NAMALWA (cell line): ENCODE measurements at regions not wholly inside any gene's neighbourhood (a gene's known extent, or its start where the extent isn't known, plus 50 kb on each side); places are given as distances from the start of the nearest gene placed in this dataset.
A peak's percentile ranks its signal among the peaks of the same experiment; 100 is the strongest.

Source experiments
- DNase-seq: peaks from one replicate; pipeline ENCODE4 v3.0.0-alpha.2; 2015; ENCODE audit warnings: low spot score

DNA sequence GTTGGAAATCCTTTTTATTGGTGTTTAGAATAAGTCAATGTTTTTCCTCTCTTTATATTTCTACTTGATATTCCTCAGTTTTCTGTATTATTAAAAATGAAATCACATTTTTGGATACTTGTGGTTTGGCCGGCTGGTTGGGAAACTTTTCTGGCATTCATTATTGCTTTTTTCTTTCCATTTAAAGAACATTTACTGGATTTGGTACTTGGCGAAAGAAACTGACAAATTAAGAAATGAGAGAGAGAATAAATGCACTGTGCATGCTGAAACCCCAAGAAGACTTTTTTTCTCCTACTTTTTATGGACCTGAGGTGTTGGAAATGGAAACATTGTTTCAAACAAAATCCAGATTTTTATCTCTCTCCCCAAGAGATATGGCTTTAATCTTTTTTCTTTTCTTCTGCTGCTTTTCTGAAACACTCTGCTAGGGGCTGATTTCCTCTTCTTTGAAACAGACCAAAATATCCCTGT lies 128.4 kb downstream of the SNX18 start:
- DNase-seq = no peak

DNA sequence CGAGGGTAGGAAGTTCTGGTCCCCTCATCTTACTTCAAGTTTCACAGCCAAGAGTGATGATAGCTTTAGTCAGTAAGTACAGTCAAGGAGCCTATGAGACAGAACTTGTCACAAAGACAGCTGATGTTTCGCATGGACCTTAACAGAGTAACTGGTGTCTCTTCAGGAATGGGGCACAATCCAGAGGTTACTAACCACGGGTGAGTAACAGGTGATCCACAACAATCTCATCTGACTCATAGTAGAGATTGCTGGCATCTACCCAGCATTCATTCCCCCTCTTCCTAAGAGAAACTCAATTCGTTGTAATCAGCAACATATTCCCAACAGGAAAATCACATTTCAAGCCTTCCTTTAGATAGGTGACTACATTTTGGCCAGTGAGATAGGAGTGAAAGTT lies 126.7 kb downstream of the SNX18 start:
- DNase-seq = no peak

DNA sequence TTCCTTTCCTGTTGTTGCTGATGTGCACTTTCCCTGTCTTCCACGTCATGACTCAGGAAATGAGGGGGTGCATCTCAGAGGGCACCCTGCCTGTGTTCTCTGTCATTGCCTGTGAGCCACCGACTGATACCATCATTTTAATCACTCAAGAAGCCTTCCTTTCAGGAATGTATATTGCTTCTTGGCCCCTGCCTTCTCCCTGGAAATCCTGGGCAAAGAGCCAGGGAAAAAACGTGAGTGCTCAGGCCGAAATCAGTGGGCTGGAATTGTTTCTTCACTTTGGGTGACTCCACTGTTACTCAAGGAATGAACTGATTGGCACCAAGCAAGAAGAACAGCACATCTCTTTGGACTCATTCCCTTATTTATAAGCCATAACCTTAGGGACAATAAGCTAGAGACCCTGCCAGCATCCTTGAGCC lies 126.1 kb downstream of the SNX18 start:
- no peak for DNase-seq

DNA sequence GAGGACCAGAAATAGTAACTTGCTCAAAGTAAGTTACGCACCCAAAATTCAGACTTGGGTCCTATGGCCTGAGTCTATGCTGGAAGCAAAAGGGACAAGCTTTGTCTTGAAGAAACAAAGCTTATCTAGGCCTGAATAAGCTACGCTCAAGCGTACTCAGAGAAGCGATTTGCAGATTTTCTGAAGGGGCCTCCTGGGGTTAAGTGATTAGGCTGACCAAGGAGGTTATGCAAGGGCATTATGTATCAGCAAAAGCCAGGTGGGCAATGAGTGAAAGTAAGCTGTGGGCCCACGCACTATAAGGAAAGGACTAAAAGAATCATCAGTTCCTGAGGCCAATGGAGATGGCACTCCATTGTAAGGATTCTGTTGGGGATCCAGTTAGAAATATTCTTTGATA lies 122.1 kb downstream of the SNX18 start:
- DNase-seq = no peak

DNA sequence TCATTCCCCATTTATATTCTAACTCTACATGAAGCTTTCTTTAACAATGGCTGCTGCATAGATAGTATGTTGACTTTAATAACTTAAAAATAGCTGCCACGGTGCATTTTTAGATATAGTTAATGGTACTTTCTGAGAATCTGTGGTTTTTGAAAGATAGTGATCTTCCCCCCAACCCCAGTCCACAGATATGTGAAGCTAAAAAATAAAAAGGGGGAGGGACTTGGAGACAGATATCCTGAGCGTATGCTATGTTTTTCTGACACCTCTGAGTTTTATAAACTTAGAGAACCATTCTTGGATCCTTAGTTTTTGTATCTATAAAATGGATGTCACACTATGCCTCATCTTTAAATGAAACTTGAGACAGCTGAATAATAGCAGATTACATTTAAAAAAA lies 120.5 kb downstream of the SNX18 start:
- no peak for DNase-seq

DNA sequence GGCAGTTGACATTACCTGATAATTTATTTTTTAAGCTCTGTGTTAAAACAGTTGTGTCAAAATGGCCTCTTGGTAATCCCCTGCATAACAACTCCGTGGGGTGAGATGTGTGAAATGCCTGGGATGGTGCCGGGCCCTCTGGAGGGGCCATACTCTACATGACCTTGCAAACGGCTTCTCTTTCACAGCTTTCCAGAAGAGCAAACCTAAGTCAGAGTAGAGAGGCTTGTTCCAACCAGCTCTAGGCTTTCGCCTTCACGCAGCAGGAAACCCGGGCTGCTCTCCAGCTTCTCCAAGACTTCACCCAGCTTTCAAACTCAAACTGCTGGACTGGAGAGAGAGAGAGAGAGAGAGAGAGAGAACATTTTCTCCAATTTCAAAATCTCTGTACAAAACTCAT lies 120.1 kb downstream of the SNX18 start:
- DNase-seq = no peak

DNA sequence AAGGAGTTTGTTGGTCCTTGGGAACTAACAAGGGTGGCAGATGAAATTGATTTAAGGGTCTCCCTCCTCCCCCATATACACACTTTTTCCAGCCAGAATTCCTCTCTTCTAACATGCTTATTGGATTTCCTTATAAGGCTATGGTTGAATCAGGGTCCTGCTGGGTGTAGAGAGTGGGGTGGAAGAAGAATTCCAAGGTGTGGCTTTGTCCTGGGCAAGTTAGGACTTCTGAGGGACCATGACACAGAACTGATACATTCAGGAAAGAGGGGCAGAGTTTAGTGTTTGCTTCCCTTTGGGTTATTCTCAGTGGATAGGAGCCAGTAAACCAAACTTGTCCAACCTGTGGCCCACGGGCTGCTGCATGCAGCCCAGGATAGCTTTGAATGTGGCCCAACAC lies 116.5 kb downstream of the SNX18 start:
- no peak for DNase-seq

DNA sequence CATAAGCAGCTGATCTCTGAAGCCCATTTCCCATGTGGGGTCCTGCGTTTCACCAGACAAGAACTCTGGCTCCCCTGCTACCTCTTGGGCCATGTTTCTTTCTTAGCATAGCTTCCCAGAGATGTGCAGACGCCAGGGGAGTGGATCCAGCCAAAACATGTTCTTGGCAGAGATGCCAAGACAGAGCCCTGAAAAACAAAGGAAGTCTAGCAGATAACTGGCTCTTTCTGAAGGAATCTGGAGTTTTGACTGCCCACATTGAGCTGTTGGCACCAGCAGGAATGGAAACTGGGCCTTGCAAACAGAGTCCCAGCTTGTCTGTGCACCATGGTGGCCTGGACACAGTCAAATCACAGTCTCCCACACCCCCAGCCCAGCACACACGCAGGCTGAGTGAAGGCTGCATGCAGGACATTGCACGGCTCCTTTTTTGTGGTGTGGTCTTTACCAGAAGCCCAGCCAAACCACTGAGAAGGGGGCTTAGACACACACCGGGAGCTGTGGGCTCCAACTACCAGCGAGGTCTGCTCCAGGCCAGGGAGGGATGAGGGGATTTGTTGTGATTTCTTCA lies 114.7 kb downstream of the SNX18 start:
- no peak for DNase-seq

DNA sequence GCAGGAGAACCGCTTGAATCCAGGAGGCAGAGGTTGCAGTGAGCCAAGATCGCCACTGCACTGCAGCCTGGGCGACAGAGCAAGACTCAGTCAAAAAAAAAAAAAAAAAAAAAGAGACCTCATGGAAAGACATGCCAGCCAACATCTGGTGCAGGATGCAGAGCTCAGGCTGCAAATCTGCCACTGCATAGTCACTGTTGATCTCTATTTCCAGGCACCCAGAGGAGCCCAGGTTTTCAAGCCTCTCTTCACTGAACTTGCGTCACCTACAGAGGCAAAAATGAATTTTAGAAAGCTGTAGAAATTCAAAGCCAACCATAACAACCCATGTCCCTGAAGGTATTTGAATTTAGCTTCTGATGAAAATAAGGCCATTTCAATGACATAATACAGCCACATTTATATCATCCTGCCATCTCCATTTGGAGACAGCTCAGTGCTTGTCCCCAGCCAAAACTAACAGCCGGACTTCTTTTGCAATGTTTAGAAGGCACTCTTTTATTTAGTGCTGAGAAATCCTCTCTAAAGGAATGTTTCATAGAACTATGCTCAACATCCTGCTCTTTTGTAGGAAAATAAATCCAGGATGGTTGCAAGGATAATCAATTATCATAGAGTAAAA lies 113.3 kb downstream of the SNX18 start:
- no peak for DNase-seq

DNA sequence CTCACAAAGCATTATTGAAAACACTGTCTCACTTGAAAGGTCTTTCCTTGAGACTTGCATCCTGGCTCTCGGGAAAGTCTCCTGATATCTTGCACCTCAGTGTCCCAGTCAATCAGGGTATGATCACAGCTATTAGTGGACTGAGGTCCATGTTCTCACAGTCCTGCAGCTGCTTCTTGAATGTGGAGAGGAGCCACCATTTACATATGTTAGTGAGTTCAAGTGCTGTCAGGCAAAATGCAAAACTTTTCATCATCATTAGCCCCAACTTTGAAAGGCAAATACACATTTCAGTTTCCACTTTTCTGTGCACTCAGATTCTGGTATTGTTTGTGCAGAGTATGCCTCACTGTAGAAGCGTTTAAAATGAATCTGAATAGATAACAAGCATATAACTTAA lies 111.6 kb downstream of the SNX18 start:
- peak; percentile 24 for DNase-seq

DNA sequence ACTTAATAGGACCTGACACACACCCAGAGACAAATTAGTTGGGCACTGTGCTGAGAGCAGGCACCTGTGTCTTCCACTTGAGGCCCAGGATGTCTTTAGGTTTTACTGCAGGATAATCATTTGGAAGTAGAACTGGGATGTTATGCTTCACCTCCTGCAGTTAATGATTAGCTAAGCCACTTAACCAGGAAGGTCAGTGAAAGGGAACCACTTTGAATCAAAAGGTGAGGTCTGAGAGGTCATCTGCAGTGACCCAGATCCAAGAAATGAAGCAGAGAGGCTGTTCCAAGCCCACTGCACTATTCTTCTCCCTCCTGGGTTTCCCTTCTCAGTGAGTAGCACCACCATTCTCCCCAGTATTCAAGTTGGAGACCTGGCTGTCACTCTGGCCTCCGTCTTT lies 110.5 kb downstream of the SNX18 start:
- no peak for DNase-seq

DNA sequence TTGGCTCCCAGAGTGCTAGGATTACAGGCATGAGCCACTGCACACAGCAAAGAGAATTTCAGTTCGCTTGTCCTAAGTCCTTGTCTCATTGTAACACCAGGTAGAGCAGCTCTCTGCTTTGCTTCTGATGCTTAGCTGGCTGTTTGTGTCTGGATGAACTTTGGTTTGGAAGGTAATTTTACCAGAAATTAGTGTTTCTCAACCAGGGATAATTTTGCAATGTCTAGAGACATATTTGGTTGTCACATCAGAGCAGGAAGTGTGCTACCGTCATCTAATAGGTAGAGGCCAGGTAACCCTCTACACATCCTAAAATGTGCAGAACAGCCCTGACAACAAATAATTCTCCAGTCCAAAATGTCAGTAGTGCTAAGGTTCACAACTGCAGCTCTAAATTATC lies 108.8 kb downstream of the SNX18 start:
- no peak for DNase-seq

DNA sequence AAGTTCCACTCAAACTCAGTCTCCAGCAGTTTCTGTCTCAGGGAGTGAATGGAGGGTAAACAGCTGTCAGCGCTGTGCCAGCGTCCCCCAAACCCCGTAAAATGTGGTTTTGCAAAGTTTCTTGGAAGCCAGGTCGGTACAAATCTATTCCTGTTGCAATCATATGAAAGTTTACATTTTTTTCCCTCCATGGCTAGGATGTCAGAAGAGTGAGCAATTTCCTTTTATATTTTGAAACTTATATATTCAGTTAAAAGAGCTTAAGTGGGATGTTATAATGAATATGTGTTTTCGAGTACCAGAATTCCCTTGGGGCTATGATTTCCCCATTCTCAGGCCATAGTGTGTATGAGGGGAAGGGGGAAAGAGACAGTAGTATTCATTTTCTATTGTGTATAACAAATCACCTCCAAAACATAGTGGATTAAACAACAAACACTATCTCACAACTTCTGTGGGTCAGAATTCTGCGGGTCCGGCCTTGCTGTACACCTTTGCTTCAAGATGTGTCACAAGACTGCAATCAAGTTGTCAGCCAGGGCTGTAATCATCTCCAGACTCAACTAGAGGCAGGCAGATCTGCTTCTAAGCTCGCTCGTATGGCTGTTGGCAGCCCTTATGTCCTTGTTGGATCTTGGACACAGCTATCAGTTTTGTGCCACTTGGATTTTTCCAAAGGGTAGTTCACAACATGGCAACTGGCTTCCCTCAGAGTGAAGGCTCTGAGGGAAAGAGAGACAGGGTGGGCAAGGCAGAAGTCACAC lies 107.4 kb downstream of the SNX18 start:
- no peak for DNase-seq

DNA sequence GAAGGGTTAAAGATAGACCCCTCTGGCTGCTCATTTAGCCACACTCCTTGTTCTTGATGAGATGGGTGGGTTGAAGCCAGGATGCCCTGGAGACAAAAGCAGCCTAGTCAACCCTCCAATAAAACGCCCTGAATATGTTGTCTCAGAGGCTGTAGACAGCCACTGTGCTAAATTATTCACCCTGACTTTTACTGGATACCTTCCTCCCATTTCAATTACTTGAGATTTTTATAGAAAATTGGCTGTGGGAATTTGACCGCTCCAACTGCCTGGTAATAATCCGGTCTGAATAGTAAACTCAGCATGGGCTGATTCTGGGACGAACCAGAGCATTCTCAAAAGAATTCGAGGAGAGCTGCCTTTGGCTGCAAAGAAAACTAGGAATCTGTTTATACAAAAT lies 104.2 kb downstream of the SNX18 start:
- no peak for DNase-seq

DNA sequence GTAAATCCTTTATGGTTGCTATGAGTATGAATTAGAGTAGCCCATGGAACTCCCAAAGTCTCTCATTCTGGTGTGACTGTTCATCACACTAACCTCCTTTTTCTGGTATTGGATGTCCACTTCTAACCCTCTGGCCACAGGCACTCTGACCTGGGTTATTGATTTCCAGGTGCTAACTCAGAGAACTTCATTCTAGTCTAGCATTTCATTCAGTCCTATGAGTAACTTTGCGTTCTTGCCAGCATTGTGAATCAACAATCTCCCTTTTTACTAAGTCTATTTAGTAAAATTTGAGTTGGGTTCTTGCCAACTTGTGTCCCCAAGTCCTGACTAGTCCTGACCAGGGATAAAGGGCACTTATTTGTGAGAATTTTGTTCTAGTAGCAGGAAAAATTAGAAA lies 103.5 kb downstream of the SNX18 start:
- no peak for DNase-seq

DNA sequence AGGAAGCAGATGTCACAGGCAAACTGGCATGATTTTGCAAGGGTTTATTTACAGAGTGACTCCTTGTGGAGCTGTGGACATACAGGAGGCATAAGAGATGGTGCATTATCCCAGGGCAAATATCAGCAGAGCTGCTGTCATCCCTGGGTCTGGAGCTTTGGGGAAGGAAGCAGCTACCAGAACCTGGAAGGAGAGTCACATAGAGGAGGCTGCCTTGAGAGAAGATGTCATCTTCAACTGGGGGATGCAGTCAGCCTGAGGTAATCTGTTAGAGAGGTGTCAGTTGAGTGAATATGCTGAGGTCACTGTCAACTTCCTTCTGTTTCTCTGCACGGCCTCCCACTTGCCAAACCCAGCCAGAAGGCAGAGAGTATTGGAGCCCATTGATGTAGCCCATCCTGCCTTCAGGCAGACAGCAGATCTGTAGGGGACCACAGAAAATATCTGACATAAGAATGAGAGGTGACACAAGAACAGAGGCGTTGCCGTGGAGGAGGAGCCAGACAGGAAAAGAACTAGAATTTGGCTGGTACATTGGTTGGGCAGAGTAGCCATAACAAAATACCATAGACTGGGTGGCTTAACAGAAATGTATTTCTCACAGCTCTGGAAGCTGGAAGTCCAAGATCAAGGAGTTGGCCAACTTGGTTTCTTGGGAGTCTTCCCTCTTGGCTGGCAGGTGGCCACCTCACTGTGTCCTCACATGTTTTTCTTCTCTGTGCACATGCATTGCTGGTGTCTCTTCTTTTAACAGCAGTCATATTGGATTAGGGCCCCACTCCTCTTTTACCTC lies 102.8 kb downstream of the SNX18 start:
- DNase-seq = no peak

DNA sequence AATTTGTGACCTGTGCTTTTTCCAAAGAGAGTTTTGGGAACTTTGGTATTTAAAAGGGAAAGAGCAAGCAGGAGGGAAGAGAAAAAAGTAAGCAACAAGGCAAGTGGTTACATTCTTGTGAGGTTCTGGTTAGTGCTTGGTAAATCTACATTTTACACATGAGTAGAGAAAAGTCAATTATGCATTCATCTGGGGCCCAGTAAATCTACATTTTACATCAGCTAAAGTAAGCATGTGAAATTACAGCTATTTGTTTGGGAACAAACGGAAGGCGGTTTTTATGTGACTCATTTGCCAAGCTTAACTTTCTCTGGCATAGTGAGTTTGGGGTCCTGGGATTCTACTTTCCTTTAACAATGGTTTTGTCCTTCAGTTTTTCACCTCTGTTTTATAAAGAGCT lies 102.2 kb downstream of the SNX18 start:
- no peak for DNase-seq

DNA sequence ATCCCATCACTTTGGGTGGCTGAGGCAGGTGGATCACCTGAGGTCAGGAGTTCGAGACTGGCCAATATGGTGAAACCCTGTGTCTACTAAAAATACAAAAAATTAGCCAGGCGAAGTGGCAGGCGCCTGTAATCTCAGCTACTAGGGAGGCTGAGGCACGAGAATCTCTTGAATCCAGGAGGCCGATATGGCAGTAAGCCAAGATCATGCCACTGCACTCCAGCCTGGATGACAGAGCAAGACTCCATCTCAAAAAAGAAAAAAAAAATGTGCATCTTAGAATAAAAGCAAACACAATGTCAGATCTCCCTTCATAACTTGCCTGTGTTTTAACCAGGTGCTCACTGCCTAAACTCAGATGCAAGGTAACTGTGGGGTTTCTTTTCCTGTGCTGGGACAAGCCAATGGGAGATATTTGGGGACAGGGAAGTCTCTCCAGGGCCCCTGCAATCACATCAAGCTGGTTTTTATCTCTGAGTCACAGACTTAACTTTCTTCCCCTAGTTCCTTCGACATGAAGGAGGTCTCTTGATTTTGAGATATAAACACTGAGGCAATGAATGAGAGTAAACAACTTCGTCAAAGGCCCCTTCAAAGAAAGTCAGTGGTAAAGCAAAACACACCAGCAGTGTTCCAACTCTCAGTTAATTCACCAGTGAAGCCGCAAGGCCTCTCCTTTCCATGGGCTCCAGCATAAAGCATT lies 99.1 kb downstream of the SNX18 start:
- no peak for DNase-seq

DNA sequence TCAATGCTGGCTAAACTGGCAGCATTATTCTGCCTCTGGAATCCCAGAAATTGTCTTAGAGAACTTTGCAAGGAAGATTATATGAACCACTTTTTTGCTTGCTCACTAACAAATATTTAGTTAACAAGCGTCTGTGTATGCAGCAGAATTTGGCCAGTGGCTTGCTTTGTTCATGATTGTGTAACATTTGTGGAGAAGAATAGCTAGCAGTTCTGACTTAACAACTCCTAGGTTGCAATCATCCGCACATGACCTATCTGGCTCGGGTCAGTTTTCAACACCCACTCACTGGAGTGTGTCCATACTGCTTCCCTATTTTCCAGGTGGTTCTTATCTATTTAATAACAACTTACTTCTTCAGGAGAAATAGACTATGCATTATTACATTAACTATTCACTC lies 98.5 kb downstream of the SNX18 start:
- no peak for DNase-seq

DNA sequence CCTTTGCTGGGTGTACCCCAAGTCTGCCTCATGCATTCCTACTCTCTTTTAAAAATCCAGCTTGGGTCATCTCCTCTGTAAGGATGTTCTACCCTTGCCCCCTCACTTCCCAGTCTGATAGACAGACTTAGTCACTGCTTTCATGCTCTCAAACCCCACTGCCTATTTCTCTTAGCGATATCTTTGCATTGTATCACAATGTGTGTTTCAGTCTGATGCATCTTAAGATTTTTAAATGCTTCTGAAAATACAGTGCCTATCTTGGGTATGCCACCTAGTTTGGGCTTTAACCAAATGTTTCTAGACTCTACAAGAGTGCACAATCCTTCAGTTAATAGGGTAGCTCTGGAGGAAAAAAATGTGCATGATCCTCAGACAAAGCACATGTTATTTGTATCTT lies 97.8 kb downstream of the SNX18 start:
- DNase-seq = no peak

DNA sequence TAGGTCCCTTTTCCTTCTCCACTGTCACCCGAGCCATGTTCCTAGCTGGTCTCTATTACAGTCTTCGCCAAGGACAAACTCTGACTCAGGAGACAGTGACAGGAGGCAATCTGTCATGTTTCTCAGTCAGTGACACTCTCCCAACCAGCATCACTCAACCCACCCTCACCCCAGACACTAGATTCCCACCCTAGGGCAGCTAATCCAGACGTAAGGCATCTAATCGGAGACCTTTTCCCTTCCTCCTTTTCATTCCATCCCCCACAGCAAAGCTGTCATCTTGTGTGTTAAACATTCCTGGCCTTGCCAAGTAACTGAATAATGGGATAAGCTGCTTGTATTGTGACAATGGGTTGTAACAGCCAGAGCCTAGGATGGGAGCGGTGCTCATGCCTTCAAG lies 95.2 kb downstream of the SNX18 start:
- DNase-seq = no peak

DNA sequence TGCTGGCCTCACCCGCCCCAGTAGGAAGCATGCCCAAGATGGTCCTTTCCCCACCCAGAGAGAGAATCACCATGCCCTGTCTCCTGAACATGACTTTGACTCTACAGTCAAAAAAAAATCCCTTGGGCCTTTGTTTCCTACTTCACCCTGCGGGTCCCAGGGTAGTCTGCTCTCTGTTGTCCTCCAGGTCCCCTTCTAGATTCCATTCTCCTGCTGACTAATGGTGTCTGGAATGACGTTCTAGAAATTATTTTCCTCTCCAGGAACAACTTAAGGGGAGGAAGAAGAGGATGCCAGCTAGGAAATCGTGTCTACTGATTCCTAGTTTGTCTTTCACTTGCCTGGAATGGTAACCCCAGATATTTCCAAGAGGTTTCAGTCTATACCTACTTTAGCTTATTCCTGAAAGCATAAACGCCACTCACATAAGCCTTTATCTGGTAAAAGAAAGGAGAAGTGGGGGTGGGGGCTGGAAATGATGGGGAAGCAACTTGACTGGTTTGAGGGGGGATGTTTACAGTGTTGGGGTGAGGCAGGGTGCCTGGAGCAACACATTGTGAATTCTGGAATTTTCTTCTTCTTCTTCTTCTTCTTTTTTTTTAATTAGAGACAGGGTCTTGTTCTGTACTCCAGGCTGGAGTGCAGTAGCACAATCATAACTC lies 93.9 kb downstream of the SNX18 start:
- no peak for DNase-seq
